Vagina (tissue), 2 donors: ENCODE measurements at regions not wholly inside any gene's neighbourhood (a gene's known extent, or its start where the extent isn't known, plus 50 kb on each side); places are given as distances from the start of the nearest gene placed in this dataset.
"Not testable (repeated sequence)": the region's sequence is repeated elsewhere in the genome, so short reads cannot be mapped to it uniquely, and the experiment has no call there.

Experiments
- DNase-seq, 2 donors: peaks; one replicate each; pipeline ENCODE4 v3.0.0-alpha.2; 2017; ENCODE audit errors: extremely low spot score in 2 of 2
- H3K27ac ChIP-seq: fragments of 200-600 bp; sonication (generic); one replicate; pipeline ENCODE4 v1.5.1; 2019
- H3K27me3 ChIP-seq: fragments of 200-600 bp; sonication (generic); one replicate; pipeline ENCODE4 v1.5.1; 2019
- H3K36me3 ChIP-seq, 2 donors: fragments of 200-600 bp; sonication (generic); one replicate each; pipeline ENCODE4 v1.5.1; 2017 to 2019
- H3K4me1 ChIP-seq: fragments of 200-600 bp; sonication (generic); one replicate; pipeline ENCODE4 v1.5.1; 2019
- H3K4me3 ChIP-seq, 2 donors: fragments of 200-600 bp; sonication (generic); 1 replicate in 1 of 2; 2 replicates in 1 of 2; pipeline ENCODE4 v1.5.1; 2016 to 2019
- H3K9me3 ChIP-seq: fragments of 200-600 bp; sonication (generic); one replicate; pipeline ENCODE4 v1.5.1; 2019
- CTCF ChIP-seq, 3 experiments: fragments of 450-650 bp in 2 of 3; fragments of 200-600 bp in 1 of 3; sonication (generic) in 1 of 3; IDR thresholded peaks; one replicate each; pipeline ENCODE4 v1.5.1; 2017 to 2019; ENCODE audit warnings: antibody characterized with exemption in 3 of 3, mild to moderate bottlenecking in 2 of 3, moderate library complexity in 2 of 3
- POLR2A ChIP-seq, 2 donors: fragments of 450-650 bp; IDR thresholded peaks; one replicate each; pipeline ENCODE4 v1.6.1; 2017; ENCODE audit warnings: antibody characterized with exemption in 2 of 2, mild to moderate bottlenecking in 2 of 2, moderate library complexity in 2 of 2
- POLR2AphosphoS5 ChIP-seq, 2 donors: sonication (generic); formaldehyde crosslinking; IDR thresholded peaks; one replicate each; pipeline ENCODE4 v1.9.0; 2017; ENCODE audit warnings: antibody characterized with exemption in 2 of 2, mild to moderate bottlenecking in 2 of 2, low read depth in 1 of 2; ENCODE audit not compliant: insufficient read depth in 1 of 2
- intact Hi-C: fragments of 100-400 bp; cut with DNase I; formaldehyde crosslinking; loops from one replicate; pipeline ENCODE4 v1.15.1; 2023

DNA sequence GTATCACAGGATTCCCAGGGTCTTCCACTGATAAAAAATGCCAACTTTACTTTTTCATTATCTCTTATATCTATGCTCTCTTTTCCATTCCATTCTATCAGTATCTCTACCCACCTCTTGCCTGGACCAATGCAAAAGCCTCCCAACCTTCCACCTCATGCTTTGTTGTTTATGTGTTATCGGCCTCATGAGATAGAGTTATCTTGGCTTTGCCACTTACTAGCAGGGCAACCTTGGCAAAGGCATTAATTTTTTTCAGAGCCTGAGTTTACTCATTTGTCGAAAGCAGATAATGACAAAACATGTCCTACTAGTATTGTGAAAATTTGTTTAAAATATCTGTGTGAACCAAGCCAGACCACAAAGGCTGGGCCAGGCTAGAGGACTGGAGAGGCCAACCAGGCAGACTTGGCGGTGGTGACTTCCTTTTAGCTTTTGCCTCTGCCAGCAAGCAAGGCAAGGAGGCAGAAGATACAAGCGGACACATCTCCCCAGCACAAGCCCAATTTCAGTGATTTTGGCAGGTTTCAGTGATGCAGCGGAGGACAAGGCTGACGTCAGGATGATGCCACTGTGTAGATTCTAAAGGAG is 106.9 kb downstream of the ADAMTS15 start:
- DNase-seq: no peak
- peak overlapping the region; percentile 38 for H3K27ac ChIP-seq

DNA sequence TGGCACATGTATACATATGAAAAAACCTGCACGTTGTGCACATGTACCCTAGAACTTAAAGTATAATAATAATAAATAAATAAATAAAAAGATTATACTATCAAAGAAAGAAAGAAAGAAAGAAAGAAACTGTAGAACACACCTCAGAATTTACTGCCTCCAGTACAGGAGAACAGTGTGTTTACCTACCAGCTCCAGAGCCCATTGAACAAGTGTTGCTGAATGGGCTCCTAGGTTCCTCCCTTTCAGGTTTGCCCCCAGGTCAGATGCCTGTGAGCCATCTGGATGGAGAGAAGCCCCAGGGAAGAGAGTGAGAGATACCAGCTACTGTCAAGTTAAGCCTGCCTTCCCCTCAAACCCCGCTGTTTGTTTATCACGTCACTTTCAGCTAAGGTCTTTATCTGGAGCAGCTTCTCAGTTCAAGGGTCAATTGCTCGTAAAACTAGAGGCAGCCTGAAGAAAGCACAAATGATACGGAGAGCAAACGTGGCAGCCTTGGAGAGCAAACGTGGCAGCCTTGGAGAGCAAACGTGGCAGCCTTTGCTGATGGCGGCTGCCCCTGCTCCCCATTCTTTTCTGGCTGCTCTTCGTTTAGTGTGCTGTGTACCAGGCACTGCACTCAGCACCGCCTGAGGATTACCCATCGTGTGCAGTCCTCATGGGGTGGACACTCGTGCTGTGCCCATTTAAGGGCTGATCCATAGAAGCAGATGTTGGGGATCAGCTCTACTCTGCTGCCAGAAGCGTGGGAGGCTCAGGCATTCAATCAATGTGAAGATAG is 111.7 kb downstream of the ADAMTS15 start:
- intact Hi-C loops: loop anchor here (5.0 kb wide), 1 partner anchor 1407 kb away; no protein-coding TSS in a partner anchor
- Histone ChIP-seq H3K4me1 (no peaks in the 10 kb centered on the region), H3K36me3 (no peaks in the 10 kb centered on the region), H3K27me3 (no peaks in the 10 kb centered on the region), H3K9me3 (no peaks in the 10 kb centered on the region), H3K4me3 (no peak overlapping the region), H3K27ac (no peak overlapping the region)
- no peak for DNase-seq
- no peak for TF ChIP-seq CTCF (IDR thresholded peaks at IDR 0.05)
- no peak for TF ChIP-seq POLR2AphosphoS5 (IDR thresholded peaks at IDR 0.05; ENCODE audit: insufficient read depth in 1 of 2, low read depth in 1 of 2)
- no peak for TF ChIP-seq POLR2A (IDR thresholded peaks at IDR 0.05)

More for the DNA sequence above, 106.9 kb downstream of the ADAMTS15 start:
- TF ChIP-seq POLR2AphosphoS5 (IDR thresholded peaks at IDR 0.05; ENCODE audit: insufficient read depth in 1 of 2, low read depth in 1 of 2) (no peak), CTCF (IDR thresholded peaks at IDR 0.05) (no peak), POLR2A (IDR thresholded peaks at IDR 0.05) (no peak)
- H3K27me3 ChIP-seq: no peaks in the 10 kb centered on the region
- peaks cover 6% of the 10 kb centered on the region for H3K4me1 ChIP-seq
- no peak overlapping the region for H3K4me3 ChIP-seq
- intact Hi-C loops: loop anchor here (5.0 kb wide), 1 partner anchor 1412 kb away; no protein-coding TSS in a partner anchor
- H3K36me3 ChIP-seq: no peaks in the 10 kb centered on the region
- H3K9me3 ChIP-seq: no peaks in the 10 kb centered on the region

DNA sequence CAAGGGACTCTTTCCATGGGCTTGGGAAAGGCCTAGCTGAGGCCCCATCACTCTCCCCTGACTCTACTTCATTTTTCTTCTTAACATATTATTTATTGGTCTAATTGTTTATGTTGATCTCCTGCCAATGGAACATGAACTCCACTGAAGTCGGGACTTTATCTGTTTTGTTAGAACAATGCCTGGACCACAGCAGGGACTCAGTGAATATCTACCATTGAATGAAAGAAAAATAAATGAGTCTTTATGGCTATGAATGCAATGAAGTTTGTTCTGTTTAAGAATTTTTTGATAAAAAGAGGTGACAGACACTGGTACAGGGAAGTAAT is 112.3 kb downstream of the ADAMTS15 start:
- no peak for DNase-seq
- no peak overlapping the region for H3K4me3 ChIP-seq

GRCh38 chr11:130561441-130561881 is 113.0 kb downstream of the ADAMTS15 start:
- Histone ChIP-seq H3K9me3 (no peaks in the 10 kb centered on the region), H3K36me3 (no peaks in the 10 kb centered on the region), H3K27ac (no peak overlapping the region), H3K4me3 (no peak overlapping the region), H3K27me3 (no peaks in the 10 kb centered on the region), H3K4me1 (no peaks in the 10 kb centered on the region)
- TF ChIP-seq POLR2A (IDR thresholded peaks at IDR 0.05): no peak
- TF ChIP-seq POLR2AphosphoS5 (IDR thresholded peaks at IDR 0.05; ENCODE audit: insufficient read depth in 1 of 2, low read depth in 1 of 2): no peak
- TF ChIP-seq CTCF (IDR thresholded peaks at IDR 0.05): no peak
- no peak for DNase-seq
- intact Hi-C loops: no loop called here

More for the DNA sequence above, 112.3 kb downstream of the ADAMTS15 start:
- H3K4me1 ChIP-seq: no peaks in the 10 kb centered on the region
- H3K36me3 ChIP-seq: no peaks in the 10 kb centered on the region
- H3K27me3 ChIP-seq: no peaks in the 10 kb centered on the region
- H3K27ac ChIP-seq: no peak overlapping the region
- H3K9me3 ChIP-seq: no peaks in the 10 kb centered on the region
- intact Hi-C loops: no loop called here
- TF ChIP-seq POLR2A (IDR thresholded peaks at IDR 0.05): no peak
- no peak for TF ChIP-seq CTCF (IDR thresholded peaks at IDR 0.05)
- TF ChIP-seq POLR2AphosphoS5 (IDR thresholded peaks at IDR 0.05; ENCODE audit: insufficient read depth in 1 of 2, low read depth in 1 of 2): no peak

DNA sequence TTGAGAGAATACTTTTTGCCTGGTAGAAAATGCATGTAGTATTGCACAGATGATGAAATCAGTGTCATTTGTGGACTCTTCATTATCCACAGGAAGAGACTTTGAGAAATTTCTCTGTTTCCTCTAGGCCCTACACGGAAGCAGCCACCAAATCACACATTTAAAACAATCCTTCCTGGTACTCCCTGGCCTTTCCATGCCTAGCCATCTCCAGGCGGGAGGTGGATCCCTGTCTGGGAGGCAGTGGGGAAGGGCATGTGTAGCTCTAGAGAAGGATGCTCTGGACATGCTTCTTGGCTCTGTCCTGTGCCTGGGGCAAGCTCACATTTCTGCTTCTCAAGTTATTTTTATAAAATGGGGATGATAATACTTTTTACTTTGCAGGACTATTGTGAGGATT is 114.1 kb downstream of the ADAMTS15 start:
- intact Hi-C loops: no loop called here
- no peak overlapping the region for H3K4me3 ChIP-seq
- H3K36me3 ChIP-seq: no peaks in the 10 kb centered on the region
- no peaks in the 10 kb centered on the region for H3K27me3 ChIP-seq
- H3K4me1 ChIP-seq: no peaks in the 10 kb centered on the region
- TF ChIP-seq POLR2A (IDR thresholded peaks at IDR 0.05) (no peak), CTCF (IDR thresholded peaks at IDR 0.05) (no peak), POLR2AphosphoS5 (IDR thresholded peaks at IDR 0.05; ENCODE audit: insufficient read depth in 1 of 2, low read depth in 1 of 2) (no peak)
- DNase-seq: no peak
- H3K27ac ChIP-seq: no peak overlapping the region
- no peaks in the 10 kb centered on the region for H3K9me3 ChIP-seq

- DNase-seq, H3K4me3 ChIP-seq, H3K4me1 ChIP-seq, H3K9me3 ChIP-seq, H3K36me3 ChIP-seq, H3K27me3 ChIP-seq, intact Hi-C loops, H3K27ac ChIP-seq: not testable (repeated sequence)
These were observed 117.9 kb downstream of the ADAMTS15 start for GRCh38 chr11:130566360-130566759.
